ENCODE measurements at regions not wholly inside any gene's neighbourhood (a gene's known extent, or its start where the extent isn't known, plus 50 kb on each side); places are given as distances from the start of the nearest gene placed in this dataset.

GRCh38 chr10:4008676-4009382, 223.8 kb upstream of the KLF6 start:
- TF ChIP-seq POLR2AphosphoS5 (IDR thresholded peaks at IDR 0.05; ENCODE audit: low read depth, low read length) (no peak), CTCF (IDR thresholded peaks at IDR 0.05) (no peak), SIN3A (IDR thresholded peaks at IDR 0.05; ENCODE audit: borderline replicate concordance, insufficient read depth, low read depth, low read length) (no peak), TCF7L2 (IDR thresholded peaks at IDR 0.05; ENCODE audit: low read depth, low read length) (no peak)
- TF ChIP-seq, protein P1, sequence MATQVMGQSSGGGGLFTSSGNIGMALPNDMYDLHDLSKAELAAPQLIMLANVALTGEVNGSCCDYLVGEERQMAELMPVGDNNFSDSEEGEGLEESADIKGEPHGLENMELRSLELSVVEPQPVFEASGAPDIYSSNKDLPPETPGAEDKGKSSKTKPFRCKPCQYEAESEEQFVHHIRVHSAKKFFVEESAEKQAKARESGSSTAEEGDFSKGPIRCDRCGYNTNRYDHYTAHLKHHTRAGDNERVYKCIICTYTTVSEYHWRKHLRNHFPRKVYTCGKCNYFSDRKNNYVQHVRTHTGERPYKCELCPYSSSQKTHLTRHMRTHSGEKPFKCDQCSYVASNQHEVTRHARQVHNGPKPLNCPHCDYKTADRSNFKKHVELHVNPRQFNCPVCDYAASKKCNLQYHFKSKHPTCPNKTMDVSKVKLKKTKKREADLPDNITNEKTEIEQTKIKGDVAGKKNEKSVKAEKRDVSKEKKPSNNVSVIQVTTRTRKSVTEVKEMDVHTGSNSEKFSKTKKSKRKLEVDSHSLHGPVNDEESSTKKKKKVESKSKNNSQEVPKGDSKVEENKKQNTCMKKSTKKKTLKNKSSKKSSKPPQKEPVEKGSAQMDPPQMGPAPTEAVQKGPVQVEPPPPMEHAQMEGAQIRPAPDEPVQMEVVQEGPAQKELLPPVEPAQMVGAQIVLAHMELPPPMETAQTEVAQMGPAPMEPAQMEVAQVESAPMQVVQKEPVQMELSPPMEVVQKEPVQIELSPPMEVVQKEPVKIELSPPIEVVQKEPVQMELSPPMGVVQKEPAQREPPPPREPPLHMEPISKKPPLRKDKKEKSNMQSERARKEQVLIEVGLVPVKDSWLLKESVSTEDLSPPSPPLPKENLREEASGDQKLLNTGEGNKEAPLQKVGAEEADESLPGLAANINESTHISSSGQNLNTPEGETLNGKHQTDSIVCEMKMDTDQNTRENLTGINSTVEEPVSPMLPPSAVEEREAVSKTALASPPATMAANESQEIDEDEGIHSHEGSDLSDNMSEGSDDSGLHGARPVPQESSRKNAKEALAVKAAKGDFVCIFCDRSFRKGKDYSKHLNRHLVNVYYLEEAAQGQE (IDR thresholded peaks at IDR 0.05; ENCODE audit: insufficient read depth in 1 of 2, low read depth in 2 of 2, low read length in 1 of 2) = no peak

Measured in Panc1 (cell line).